DND-41 (cell line): ENCODE measurements at regions not wholly inside any gene's neighbourhood (a gene's known extent, or its start where the extent isn't known, plus 50 kb on each side); places are given as distances from the start of the nearest gene placed in this dataset.

Experiments used
- EZH2 ChIP-seq: IDR thresholded peaks from 3 replicates; pipeline ENCODE4 v1.6.1; 2012; ENCODE audit warnings: borderline replicate concordance, low read depth, mild to moderate bottlenecking, moderate library complexity, low read length, inconsistent platforms; ENCODE audit not compliant: severe bottlenecking
- TF ChIP-seq, protein P1 (sequence below): IDR thresholded peaks from 2 replicates; pipeline ENCODE4 v1.5.1; 2012; ENCODE audit warnings: borderline replicate concordance, low read length, moderate library complexity, mild to moderate bottlenecking; ENCODE audit not compliant: poor library complexity, severe bottlenecking; ENCODE audit errors: extremely low read depth

DNA sequence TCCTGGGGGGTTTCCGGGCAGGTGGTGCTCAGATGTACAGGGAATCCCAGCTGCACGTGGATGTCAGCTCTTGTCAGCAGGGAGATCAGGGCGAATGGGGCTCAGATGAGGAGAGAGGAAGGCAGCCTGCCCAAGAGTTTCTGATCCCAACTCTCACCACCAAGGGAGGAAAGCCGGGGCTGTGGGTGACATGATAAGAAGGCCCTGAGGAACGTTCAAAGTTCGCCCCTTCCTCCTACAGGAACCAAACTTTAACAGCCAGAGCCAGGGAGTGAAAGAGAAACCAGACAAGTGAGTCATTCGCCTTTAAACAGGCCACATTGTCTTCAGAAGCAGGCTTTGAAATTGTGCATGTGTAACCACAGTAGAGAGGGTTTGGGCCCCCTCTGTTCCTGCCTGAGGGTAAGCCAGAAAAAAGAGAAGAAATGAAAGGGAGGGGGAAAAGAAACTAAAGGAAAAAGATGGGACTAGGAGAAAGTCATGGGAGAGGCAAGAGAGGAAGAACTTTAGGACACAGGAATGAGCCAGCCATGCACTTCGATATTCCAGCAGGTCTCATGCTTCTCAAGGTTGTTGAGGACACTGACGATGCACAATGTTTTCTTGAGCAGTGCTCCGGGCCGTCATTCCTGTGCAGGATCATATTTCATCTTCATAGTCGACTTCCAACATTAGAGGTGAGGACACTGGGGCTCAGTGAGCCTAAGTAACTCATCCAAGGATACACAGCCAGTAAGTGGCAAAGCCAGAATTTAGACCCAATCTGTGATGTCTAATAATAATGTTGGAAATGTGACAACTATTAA lies 691.4 kb upstream of the TBX3 start:
- TF ChIP-seq, protein P1, sequence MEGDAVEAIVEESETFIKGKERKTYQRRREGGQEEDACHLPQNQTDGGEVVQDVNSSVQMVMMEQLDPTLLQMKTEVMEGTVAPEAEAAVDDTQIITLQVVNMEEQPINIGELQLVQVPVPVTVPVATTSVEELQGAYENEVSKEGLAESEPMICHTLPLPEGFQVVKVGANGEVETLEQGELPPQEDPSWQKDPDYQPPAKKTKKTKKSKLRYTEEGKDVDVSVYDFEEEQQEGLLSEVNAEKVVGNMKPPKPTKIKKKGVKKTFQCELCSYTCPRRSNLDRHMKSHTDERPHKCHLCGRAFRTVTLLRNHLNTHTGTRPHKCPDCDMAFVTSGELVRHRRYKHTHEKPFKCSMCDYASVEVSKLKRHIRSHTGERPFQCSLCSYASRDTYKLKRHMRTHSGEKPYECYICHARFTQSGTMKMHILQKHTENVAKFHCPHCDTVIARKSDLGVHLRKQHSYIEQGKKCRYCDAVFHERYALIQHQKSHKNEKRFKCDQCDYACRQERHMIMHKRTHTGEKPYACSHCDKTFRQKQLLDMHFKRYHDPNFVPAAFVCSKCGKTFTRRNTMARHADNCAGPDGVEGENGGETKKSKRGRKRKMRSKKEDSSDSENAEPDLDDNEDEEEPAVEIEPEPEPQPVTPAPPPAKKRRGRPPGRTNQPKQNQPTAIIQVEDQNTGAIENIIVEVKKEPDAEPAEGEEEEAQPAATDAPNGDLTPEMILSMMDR, result no peak
- no peak for TF ChIP-seq EZH2
